Brain microvascular endothelial cell (primary cell): ENCODE measurements at regions not wholly inside any gene's neighbourhood (a gene's known extent, or its start where the extent isn't known, plus 50 kb on each side); places are given as distances from the start of the nearest gene placed in this dataset.
"Not testable (repeated sequence)": the region's sequence is repeated elsewhere in the genome, so short reads cannot be mapped to it uniquely, and the experiment has no call there.

Source experiments
- DNase-seq: peaks from one replicate; pipeline ENCODE4 v3.0.0-alpha.2; 2020
- H3K27ac ChIP-seq: fragments of 250-450 bp; sonication (Bioruptor Pico); 2 replicates; pipeline ENCODE4 v1.5.1; 2020; ENCODE audit warnings: mild to moderate bottlenecking, moderate library complexity
- H3K27me3 ChIP-seq: fragments of 250-450 bp; sonication (Bioruptor Pico); replicated peaks from 2 replicates; pipeline ENCODE4 v1.5.1; 2020; ENCODE audit warnings: mild to moderate bottlenecking
- H3K36me3 ChIP-seq: fragments of 250-450 bp; sonication (Bioruptor Pico); replicated peaks from 2 replicates; pipeline ENCODE4 v1.5.1; 2020; ENCODE audit warnings: mild to moderate bottlenecking
- H3K4me3 ChIP-seq: 2 replicates; pipeline ENCODE4 v1.5.1; 2011; ENCODE audit warnings: low read depth, mild to moderate bottlenecking, control low read depth, low read length, moderate library complexity
- in situ Hi-C: cut with HindIII; loops from 2 replicates; pipeline ENCODE4 v1.10.0; 2017; ENCODE audit warnings: low sequenced_read_pairs, low pct_ligation_motif_present

GRCh38 chr9:67477465-67477864 is 381.3 kb upstream of the ANKRD20A1 start:
- H3K36me3 ChIP-seq, H3K27ac ChIP-seq, in situ Hi-C loops, DNase-seq, H3K27me3 ChIP-seq, H3K4me3 ChIP-seq: not testable (repeated sequence)

- H3K27ac ChIP-seq, in situ Hi-C loops, H3K4me3 ChIP-seq, H3K36me3 ChIP-seq, DNase-seq, H3K27me3 ChIP-seq: not testable (repeated sequence)
Measured at GRCh38 chr9:67470739-67471138, 388.0 kb upstream of the ANKRD20A1 start.

GRCh38 chr9:67468326-67468725 is 390.4 kb upstream of the ANKRD20A1 start:
- in situ Hi-C loops, H3K4me3 ChIP-seq, H3K27ac ChIP-seq, H3K27me3 ChIP-seq, H3K36me3 ChIP-seq, DNase-seq: not testable (repeated sequence)

GRCh38 chr9:67461796-67462757 is 396.7 kb upstream of the ANKRD20A1 start:
- DNase-seq, H3K36me3 ChIP-seq, H3K27ac ChIP-seq, in situ Hi-C loops, H3K27me3 ChIP-seq, H3K4me3 ChIP-seq: not testable (repeated sequence)

- H3K36me3 ChIP-seq, DNase-seq, in situ Hi-C loops, H3K27ac ChIP-seq, H3K27me3 ChIP-seq, H3K4me3 ChIP-seq: not testable (repeated sequence)
Measured at GRCh38 chr9:67452941-67453340, 405.8 kb upstream of the ANKRD20A1 start.

- in situ Hi-C loops, H3K4me3 ChIP-seq, H3K27ac ChIP-seq, DNase-seq, H3K27me3 ChIP-seq, H3K36me3 ChIP-seq: not testable (repeated sequence)
Measured at GRCh38 chr9:67442313-67442712, 416.4 kb upstream of the ANKRD20A1 start.

GRCh38 chr9:67437011-67437410 is 421.7 kb upstream of the ANKRD20A1 start:
- H3K27me3 ChIP-seq, DNase-seq, in situ Hi-C loops, H3K27ac ChIP-seq, H3K36me3 ChIP-seq, H3K4me3 ChIP-seq: not testable (repeated sequence)

GRCh38 chr9:67424881-67425280 is 432.5 kb upstream of the SPATA31A3 start:
- DNase-seq, in situ Hi-C loops, H3K36me3 ChIP-seq, H3K27ac ChIP-seq, H3K27me3 ChIP-seq, H3K4me3 ChIP-seq: not testable (repeated sequence)

GRCh38 chr9:67423049-67423728 is 430.8 kb upstream of the SPATA31A3 start:
- DNase-seq, result peak; percentile 11
- H3K4me3 ChIP-seq, in situ Hi-C loops, H3K27ac ChIP-seq, H3K27me3 ChIP-seq, H3K36me3 ChIP-seq: not testable (repeated sequence)

- H3K27ac ChIP-seq, H3K4me3 ChIP-seq, H3K27me3 ChIP-seq, DNase-seq, in situ Hi-C loops, H3K36me3 ChIP-seq: not testable (repeated sequence)
Measured at GRCh38 chr9:67418496-67419079, 426.2 kb upstream of the SPATA31A3 start.

- DNase-seq, H3K27ac ChIP-seq, H3K36me3 ChIP-seq, in situ Hi-C loops, H3K27me3 ChIP-seq, H3K4me3 ChIP-seq: not testable (repeated sequence)
Measured at GRCh38 chr9:67417341-67417983, 425.1 kb upstream of the SPATA31A3 start.

GRCh38 chr9:67416639-67417038 is 424.3 kb upstream of the SPATA31A3 start:
- H3K4me3 ChIP-seq, H3K27me3 ChIP-seq, DNase-seq, H3K27ac ChIP-seq, H3K36me3 ChIP-seq, in situ Hi-C loops: not testable (repeated sequence)

GRCh38 chr9:67410606-67411220 is 418.4 kb upstream of the SPATA31A3 start:
- DNase-seq, H3K36me3 ChIP-seq, H3K27ac ChIP-seq, in situ Hi-C loops, H3K27me3 ChIP-seq, H3K4me3 ChIP-seq: not testable (repeated sequence)

- H3K27me3 ChIP-seq, H3K27ac ChIP-seq, H3K4me3 ChIP-seq, in situ Hi-C loops, DNase-seq, H3K36me3 ChIP-seq: not testable (repeated sequence)
Measured at GRCh38 chr9:67403739-67404138, 411.4 kb upstream of the SPATA31A3 start.
